ENCODE measurements at regions not wholly inside any gene's neighbourhood (a gene's known extent, or its start where the extent isn't known, plus 50 kb on each side); places are given as distances from the start of the nearest gene placed in this dataset.

DNA sequence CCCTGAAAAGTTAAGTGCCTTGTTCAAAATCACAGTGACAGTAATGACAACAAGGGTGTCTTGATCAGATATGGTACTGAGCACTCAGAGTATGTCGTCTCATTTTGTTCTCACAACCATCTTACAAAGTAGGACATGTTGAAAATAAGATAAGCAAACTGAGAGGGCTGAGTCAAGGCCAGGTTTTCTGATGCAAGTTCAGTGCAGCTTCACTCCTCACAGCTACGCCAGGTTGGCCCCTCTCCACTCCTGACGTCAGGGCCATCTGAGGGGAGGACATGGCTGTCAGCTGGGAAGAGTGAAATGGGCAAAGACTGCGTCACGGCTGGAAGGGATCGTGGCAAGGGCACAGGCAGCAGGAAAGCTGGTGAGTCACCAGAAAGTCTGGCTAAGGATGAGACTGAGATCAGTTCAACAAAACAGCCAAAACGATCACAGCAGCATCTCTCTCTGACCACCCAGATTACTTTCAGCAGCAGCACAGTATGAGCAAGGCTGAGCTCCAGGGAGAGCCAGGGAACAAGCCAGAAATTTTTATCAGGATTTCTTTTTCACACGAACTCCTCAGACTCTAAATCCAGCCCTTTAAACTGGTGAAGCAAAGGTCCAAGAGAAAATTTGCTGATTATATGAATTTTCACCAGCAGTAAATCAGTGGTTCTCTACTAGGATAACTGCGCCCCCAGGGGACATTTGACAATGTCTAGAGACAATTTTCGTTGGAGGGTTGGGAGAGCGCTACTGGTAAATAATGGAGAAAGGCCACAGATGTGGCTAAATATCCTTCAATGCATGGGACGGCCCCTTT lies 297.9 kb upstream of the AMIGO2 start:
- Histone ChIP-seq H3K27ac (peak overlapping the region; percentile 64 to 86), H3K9me3 (no peaks in the 10 kb centered on the region), H3K4me1 (peaks cover 6% of the 10 kb centered on the region), H3K36me3 (ENCODE audit: low read depth, missing control alignments) (no peaks in the 10 kb centered on the region), H3K27me3 (no peaks in the 10 kb centered on the region), H3K4me3 (no peak overlapping the region)
- DNase-seq: peak; percentile 90
- intact Hi-C loops (cut with DNase I; ENCODE audit: low total_unique reads): no loop called here
- no peak for TF ChIP-seq POLR2A (IDR thresholded peaks at IDR 0.05)
- TF ChIP-seq, protein P1, sequence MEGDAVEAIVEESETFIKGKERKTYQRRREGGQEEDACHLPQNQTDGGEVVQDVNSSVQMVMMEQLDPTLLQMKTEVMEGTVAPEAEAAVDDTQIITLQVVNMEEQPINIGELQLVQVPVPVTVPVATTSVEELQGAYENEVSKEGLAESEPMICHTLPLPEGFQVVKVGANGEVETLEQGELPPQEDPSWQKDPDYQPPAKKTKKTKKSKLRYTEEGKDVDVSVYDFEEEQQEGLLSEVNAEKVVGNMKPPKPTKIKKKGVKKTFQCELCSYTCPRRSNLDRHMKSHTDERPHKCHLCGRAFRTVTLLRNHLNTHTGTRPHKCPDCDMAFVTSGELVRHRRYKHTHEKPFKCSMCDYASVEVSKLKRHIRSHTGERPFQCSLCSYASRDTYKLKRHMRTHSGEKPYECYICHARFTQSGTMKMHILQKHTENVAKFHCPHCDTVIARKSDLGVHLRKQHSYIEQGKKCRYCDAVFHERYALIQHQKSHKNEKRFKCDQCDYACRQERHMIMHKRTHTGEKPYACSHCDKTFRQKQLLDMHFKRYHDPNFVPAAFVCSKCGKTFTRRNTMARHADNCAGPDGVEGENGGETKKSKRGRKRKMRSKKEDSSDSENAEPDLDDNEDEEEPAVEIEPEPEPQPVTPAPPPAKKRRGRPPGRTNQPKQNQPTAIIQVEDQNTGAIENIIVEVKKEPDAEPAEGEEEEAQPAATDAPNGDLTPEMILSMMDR (IDR thresholded peaks at IDR 0.05): no peak
- 35 to 39% methylated on average over 12 of the region's 12 CpGs for WGBS, 2 donors

DNA sequence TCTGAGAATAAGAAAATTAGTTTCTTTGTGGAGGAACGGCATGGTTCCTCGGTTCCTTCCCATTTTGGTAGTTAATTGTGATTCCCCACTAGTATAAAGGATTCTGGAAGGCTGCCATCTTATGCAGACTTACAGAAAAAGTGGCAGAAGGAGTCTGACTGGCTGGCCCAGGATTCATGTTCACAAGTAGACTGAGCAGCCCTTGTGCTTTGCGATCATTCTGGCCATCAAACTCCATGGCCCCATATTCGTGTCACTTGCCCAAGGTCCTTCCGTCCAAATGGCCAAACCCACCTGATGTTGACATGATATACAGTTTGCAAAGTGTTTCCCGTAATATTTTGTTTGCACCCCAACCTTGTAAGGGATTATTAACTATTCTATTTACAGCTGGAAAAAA lies 297.2 kb upstream of the AMIGO2 start:
- peaks cover 6% of the 10 kb centered on the region for H3K4me1 ChIP-seq
- H3K36me3 ChIP-seq (ENCODE audit: low read depth, missing control alignments): no peaks in the 10 kb centered on the region
- intact Hi-C loops (cut with DNase I; ENCODE audit: low total_unique reads): no loop called here
- peak overlapping the region; percentile 64 to 86 for H3K27ac ChIP-seq
- no peak overlapping the region for H3K4me3 ChIP-seq
- 63 to 71% methylated on average over 6 of the region's 6 CpGs for WGBS, 2 donors
- H3K27me3 ChIP-seq: no peaks in the 10 kb centered on the region
- TF ChIP-seq, protein P1 (IDR thresholded peaks at IDR 0.05): no peak
- TF ChIP-seq POLR2A (IDR thresholded peaks at IDR 0.05): no peak
- no peak for DNase-seq
- no peaks in the 10 kb centered on the region for H3K9me3 ChIP-seq

DNA sequence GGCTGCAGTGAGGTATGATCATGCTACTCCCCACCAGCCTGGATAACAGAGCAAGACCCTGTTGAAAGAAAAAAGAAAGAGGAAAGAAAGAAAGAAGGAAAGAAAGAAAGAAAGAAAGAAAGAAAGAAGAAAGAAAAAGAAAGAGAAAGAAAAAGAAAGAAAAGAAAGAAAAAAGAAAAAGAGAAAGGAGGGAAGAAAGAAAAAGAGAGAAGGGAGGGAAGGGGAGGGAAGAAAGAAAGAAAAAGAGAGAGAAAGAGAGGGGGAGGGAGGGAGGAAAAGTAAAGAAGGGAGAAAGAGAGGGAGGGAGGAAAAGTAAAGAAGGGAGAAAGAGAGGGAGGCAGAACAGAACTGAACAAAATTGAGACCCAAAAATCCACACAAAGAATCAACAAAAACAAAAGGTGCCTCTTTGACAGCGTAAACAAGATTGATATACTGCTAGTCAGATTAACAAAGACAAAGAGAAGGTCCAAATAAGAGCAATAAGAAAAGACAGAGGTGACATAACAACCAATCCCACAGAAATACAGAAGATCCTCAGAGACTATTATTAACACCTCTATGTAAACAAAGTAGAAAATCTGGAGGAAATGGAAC lies 293.9 kb upstream of the AMIGO2 start:
- 90 to 100% methylated on average over 1 of the region's 1 CpG for WGBS, 2 donors
- H3K27ac ChIP-seq: no peak overlapping the region
- no peaks in the 10 kb centered on the region for H3K36me3 ChIP-seq (ENCODE audit: low read depth, missing control alignments)
- intact Hi-C loops (cut with DNase I; ENCODE audit: low total_unique reads): no loop called here
- peaks cover 6% of the 10 kb centered on the region for H3K4me1 ChIP-seq
- DNase-seq: no peak
- TF ChIP-seq POLR2A (IDR thresholded peaks at IDR 0.05): no peak
- TF ChIP-seq, protein P1 (IDR thresholded peaks at IDR 0.05): no peak
- no peak overlapping the region for H3K4me3 ChIP-seq
- H3K9me3 ChIP-seq: no peaks in the 10 kb centered on the region
- H3K27me3 ChIP-seq: no peaks in the 10 kb centered on the region

DNA sequence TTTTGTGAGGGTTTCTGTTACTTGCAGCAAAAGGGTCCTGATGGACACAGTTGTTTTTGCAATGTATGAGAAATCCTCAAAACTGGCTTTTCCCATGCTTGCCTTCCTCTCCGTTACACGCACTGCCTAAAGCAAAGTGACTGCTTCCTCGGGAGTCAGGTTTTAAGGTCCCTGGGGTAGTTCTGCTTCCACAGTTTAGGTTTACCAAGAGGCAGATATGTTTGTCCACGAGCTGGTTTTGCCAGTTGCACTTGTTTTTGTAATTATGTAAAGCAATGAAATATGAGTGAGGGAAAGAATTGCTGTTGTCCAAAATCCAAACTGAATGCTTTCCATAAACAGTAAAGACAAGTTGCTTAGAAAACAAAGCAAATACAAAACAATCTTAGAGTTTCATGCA lies 290.7 kb upstream of the AMIGO2 start:
- Histone ChIP-seq H3K27ac (no peak overlapping the region), H3K36me3 (ENCODE audit: low read depth, missing control alignments) (no peaks in the 10 kb centered on the region), H3K4me1 (no peaks in the 10 kb centered on the region), H3K9me3 (no peaks in the 10 kb centered on the region), H3K4me3 (no peak overlapping the region), H3K27me3 (no peaks in the 10 kb centered on the region)
- WGBS, 2 donors: 67 to 74% methylated on average over 4 of the region's 4 CpGs
- intact Hi-C loops (cut with DNase I; ENCODE audit: low total_unique reads): no loop called here
- no peak for DNase-seq
- TF ChIP-seq, protein P1 (IDR thresholded peaks at IDR 0.05): no peak
- TF ChIP-seq POLR2A (IDR thresholded peaks at IDR 0.05): no peak
